OCI-LY3 (cell line): ENCODE measurements at regions not wholly inside any gene's neighbourhood (a gene's known extent, or its start where the extent isn't known, plus 50 kb on each side); places are given as distances from the start of the nearest gene placed in this dataset.
"Not testable (repeated sequence)": the region's sequence is repeated elsewhere in the genome, so short reads cannot be mapped to it uniquely, and the experiment has no call there.

Experiments used
- CTCF ChIP-seq: fragments of 200-600, 300-600 bp; sonication (generic); IDR thresholded peaks from 2 replicates; pipeline ENCODE4 v1.5.1; 2014; ENCODE audit warnings: antibody characterized with exemption, low read length, low read depth
- EZH2phosphoT487 ChIP-seq: fragments of 200-600 bp; shearing (Covaris generic); IDR thresholded peaks from 2 replicates; pipeline ENCODE4 v1.6.1; 2018; ENCODE audit warnings: antibody characterized with exemption, mixed run types, low read depth

GRCh38 chr10:114722136-114722535, 64.1 kb upstream of the ABLIM1 start:
- TF ChIP-seq CTCF, EZH2phosphoT487: not testable (repeated sequence)
